Endothelial cell of umbilical vein (primary cell): ENCODE measurements at regions not wholly inside any gene's neighbourhood (a gene's known extent, or its start where the extent isn't known, plus 50 kb on each side); places are given as distances from the start of the nearest gene placed in this dataset.

Experiments
- BruUV-seq: library from RNA; stranded (reverse); fragments of 400-500 nt; replicated peaks from 2 replicates; lab custom pipeline; 2021; lab: Mats Ljungman, UMichigan
- CTCF ChIA-PET: fragments of 300-600, 350-600 bp; sonication (Branson Sonifier 250); formaldehyde crosslinking; loops from one replicate; lab custom pipeline; 2021; ENCODE audit warnings: antibody characterized with exemption, inconsistent platforms; lab: Charles Lee
- POLR2A ChIA-PET: fragments of 300-600, 350-600 bp; sonication (Branson Sonifier 250); formaldehyde crosslinking; loops from one replicate; lab custom pipeline; 2021; ENCODE audit warnings: antibody characterized with exemption, inconsistent platforms; lab: Charles Lee
- DNase-seq: peaks from one replicate; pipeline ENCODE4 v3.0.0-alpha.2; 2011; ENCODE audit warnings: low read depth, low spot score
- FAIRE-seq: peaks from 2 replicates; lab custom pipeline; 2011; peaks lifted over from hg19 to GRCh38; lab: Jason Lieb, UNC
- H2AFZ ChIP-seq: 2 replicates; pipeline ENCODE4 v1.6.0; 2012; ENCODE audit warnings: low read depth, low read length, control low read depth, inconsistent platforms
- H3K27ac ChIP-seq: 2 replicates; pipeline ENCODE4 v1.5.1; 2011; ENCODE audit warnings: low read depth, mild to moderate bottlenecking, control low read depth, low read length, moderate library complexity; ENCODE audit not compliant: insufficient read depth
- H3K27me3 ChIP-seq, 2 experiments: 2 replicates each; pipeline versions ENCODE4 v1.6.0 to v1.6.1; 2011; ENCODE audit warnings: low read length in 2 of 2, mixed read lengths in 1 of 2; ENCODE audit not compliant: control insufficient read depth in 2 of 2, insufficient read depth in 2 of 2
- H3K36me3 ChIP-seq, 2 experiments: 2 replicates in 1 of 2; 3 replicates in 1 of 2; pipeline ENCODE4 v1.5.1; 2011; ENCODE audit warnings: low read length in 2 of 2, mild to moderate bottlenecking in 1 of 2, moderate library complexity in 1 of 2; ENCODE audit not compliant: control insufficient read depth in 2 of 2, insufficient read depth in 2 of 2; ENCODE audit errors: extremely low read depth in 1 of 2
- H3K4me1 ChIP-seq: 3 replicates; pipeline ENCODE4 v1.5.1; 2011; ENCODE audit warnings: mild to moderate bottlenecking, low read length; ENCODE audit not compliant: control insufficient read depth, insufficient read depth; ENCODE audit errors: extremely low read depth
- H3K4me2 ChIP-seq: 2 replicates; pipeline ENCODE4 v1.6.1; 2011; ENCODE audit warnings: low read length, control low read depth, mixed read lengths; ENCODE audit not compliant: insufficient read depth
- H3K4me3 ChIP-seq, 3 experiments: fragments of 200-600 bp in 1 of 3; sonication (generic), shearing (Covaris generic) in 1 of 3; replicated peaks in 1 of 3; 2 replicates each; pipeline ENCODE4 v1.5.1; 2011 to 2016; ENCODE audit warnings: control low read depth in 3 of 3, low read length in 3 of 3, mild to moderate bottlenecking in 2 of 3, inconsistent platforms in 1 of 3, low read depth in 1 of 3, moderate library complexity in 1 of 3; ENCODE audit not compliant: insufficient read depth in 1 of 3
- H3K79me2 ChIP-seq: 2 replicates; pipeline ENCODE4 v1.6.0; 2012; ENCODE audit warnings: low read length, inconsistent platforms; ENCODE audit not compliant: control insufficient read depth, insufficient read depth
- H3K9ac ChIP-seq: replicated peaks from 2 replicates; pipeline ENCODE3; 2011; ENCODE audit warnings: low read length, control low read depth; ENCODE audit not compliant: insufficient read depth; ENCODE audit errors: extremely low read depth
- H3K9me1 ChIP-seq: replicated peaks from 3 replicates; pipeline ENCODE4 v1.6.0; 2011; ENCODE audit warnings: mild to moderate bottlenecking, low read length; ENCODE audit not compliant: control insufficient read depth, insufficient read depth; ENCODE audit errors: extremely low read depth
- H3K9me3 ChIP-seq: replicated peaks from 2 replicates; pipeline ENCODE4 v1.5.1; 2012; ENCODE audit warnings: low read length, inconsistent platforms; ENCODE audit not compliant: control insufficient read depth, insufficient read depth
- H4K20me1 ChIP-seq: replicated peaks from 2 replicates; pipeline ENCODE3; 2011; ENCODE audit warnings: mild to moderate bottlenecking, low read length; ENCODE audit not compliant: control insufficient read depth, insufficient read depth; ENCODE audit errors: extremely low read depth
- EZH2 ChIP-seq: IDR thresholded peaks from 2 replicates; pipeline ENCODE4 v1.6.1; 2012; ENCODE audit warnings: borderline replicate concordance, low read depth, mild to moderate bottlenecking, moderate library complexity, low read length, inconsistent platforms; ENCODE audit not compliant: severe bottlenecking
- FOS ChIP-seq: IDR thresholded peaks from 2 replicates; pipeline ENCODE4 v1.6.1; 2011; ENCODE audit warnings: mild to moderate bottlenecking, low read length, moderate library complexity, borderline replicate concordance; ENCODE audit not compliant: insufficient read depth
- GATA2 ChIP-seq: IDR thresholded peaks from 2 replicates; pipeline ENCODE4 v1.7.0; 2011; ENCODE audit warnings: low read depth, mild to moderate bottlenecking, moderate library complexity, mixed read lengths, low read length; ENCODE audit not compliant: insufficient read length, insufficient read depth
- JUN ChIP-seq: IDR thresholded peaks from 2 replicates; pipeline ENCODE4 v1.6.1; 2011; ENCODE audit warnings: borderline replicate concordance, low read depth; ENCODE audit not compliant: insufficient read length, insufficient read depth
- MYC ChIP-seq: IDR thresholded peaks from one replicate; pipeline ENCODE4 v1.6.1; 2011; ENCODE audit warnings: mild to moderate bottlenecking, low read depth, low read length
- POLR2A ChIP-seq: IDR thresholded peaks from 2 replicates; pipeline ENCODE4 v1.6.1; 2012; ENCODE audit warnings: low read depth, mild to moderate bottlenecking, control low read depth, low read length
- POLR2AphosphoS5 ChIP-seq: IDR thresholded peaks from 2 replicates; pipeline ENCODE4 v1.6.1; 2012; ENCODE audit warnings: low read depth, mild to moderate bottlenecking, control low read depth, low read length, moderate library complexity; ENCODE audit not compliant: insufficient read depth
- dilution Hi-C: fragments of 300-500 bp; cut with MboI; formaldehyde crosslinking; loops from one replicate; pipeline ENCODE4 v1.15.0; 2019; ENCODE audit warnings: low sequenced_read_pairs; ENCODE audit not compliant: extremely low pct_ligation_motif_present
- intact Hi-C: fragments of 100-400 bp; cut with micrococcal nuclease; formaldehyde crosslinking; loops from one replicate; pipeline ENCODE4 v1.10.0; 2022
- TF ChIP-seq, protein P1 (sequence below), 2 donors: IDR thresholded peaks; 1 replicate in 1 of 2; 2 replicates in 1 of 2; pipeline ENCODE4 v1.5.1; 2011; ENCODE audit warnings: low read length in 2 of 2, mild to moderate bottlenecking in 2 of 2, moderate library complexity in 2 of 2, control low read depth in 1 of 2, inconsistent platforms in 1 of 2, low read depth in 1 of 2; ENCODE audit not compliant: insufficient read depth in 1 of 2; ENCODE audit errors: extremely low read depth in 1 of 2
- TF ChIP-seq, protein P2 (sequence below): IDR thresholded peaks from 2 replicates; pipeline ENCODE4 v1.6.1; 2011; ENCODE audit not compliant: insufficient read depth, insufficient read length

- Histone ChIP-seq H3K27me3 (no peaks in the 10 kb centered on the region), H2AFZ (no peak overlapping the region), H3K9me3 (peaks cover 2% of the 10 kb centered on the region), H3K9ac (no peak overlapping the region), H4K20me1 (no peaks in the 10 kb centered on the region), H3K9me1 (no peaks in the 10 kb centered on the region), H3K4me3 (no peak overlapping the region), H3K4me2 (no peak overlapping the region), H3K79me2 (no peaks in the 10 kb centered on the region), H3K36me3 (no peaks in the 10 kb centered on the region), H3K4me1 (no peaks in the 10 kb centered on the region), H3K27ac (no peak overlapping the region)
- FAIRE-seq (no peak), DNase-seq (no peak)
- ChIA-PET POLR2A (no interaction called here), CTCF (no interaction called here)
- TF ChIP-seq JUN (no peak), EZH2 (no peak), POLR2AphosphoS5 (no peak), POLR2A (no peak), GATA2 (no peak), MYC (no peak), FOS (no peak)
- TF ChIP-seq, protein P1, sequence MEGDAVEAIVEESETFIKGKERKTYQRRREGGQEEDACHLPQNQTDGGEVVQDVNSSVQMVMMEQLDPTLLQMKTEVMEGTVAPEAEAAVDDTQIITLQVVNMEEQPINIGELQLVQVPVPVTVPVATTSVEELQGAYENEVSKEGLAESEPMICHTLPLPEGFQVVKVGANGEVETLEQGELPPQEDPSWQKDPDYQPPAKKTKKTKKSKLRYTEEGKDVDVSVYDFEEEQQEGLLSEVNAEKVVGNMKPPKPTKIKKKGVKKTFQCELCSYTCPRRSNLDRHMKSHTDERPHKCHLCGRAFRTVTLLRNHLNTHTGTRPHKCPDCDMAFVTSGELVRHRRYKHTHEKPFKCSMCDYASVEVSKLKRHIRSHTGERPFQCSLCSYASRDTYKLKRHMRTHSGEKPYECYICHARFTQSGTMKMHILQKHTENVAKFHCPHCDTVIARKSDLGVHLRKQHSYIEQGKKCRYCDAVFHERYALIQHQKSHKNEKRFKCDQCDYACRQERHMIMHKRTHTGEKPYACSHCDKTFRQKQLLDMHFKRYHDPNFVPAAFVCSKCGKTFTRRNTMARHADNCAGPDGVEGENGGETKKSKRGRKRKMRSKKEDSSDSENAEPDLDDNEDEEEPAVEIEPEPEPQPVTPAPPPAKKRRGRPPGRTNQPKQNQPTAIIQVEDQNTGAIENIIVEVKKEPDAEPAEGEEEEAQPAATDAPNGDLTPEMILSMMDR (IDR thresholded peaks at IDR 0.05; ENCODE audit: extremely low read depth in 1 of 2, insufficient read depth in 1 of 2, low read depth in 1 of 2, low read length in 2 of 2): no peak
- TF ChIP-seq, protein P2, sequence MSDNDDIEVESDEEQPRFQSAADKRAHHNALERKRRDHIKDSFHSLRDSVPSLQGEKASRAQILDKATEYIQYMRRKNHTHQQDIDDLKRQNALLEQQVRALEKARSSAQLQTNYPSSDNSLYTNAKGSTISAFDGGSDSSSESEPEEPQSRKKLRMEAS: no peak
- BruUV-seq: no TSS peak
- intact Hi-C loops (no loop called here), dilution Hi-C loops (no loop called here)
Measured at GRCh38 chr3:180280555-180280954, 243.8 kb upstream of the PEX5L start.
